Right hindlimb (tissue), 1 donor: ENCODE measurements at regions not wholly inside any gene's neighbourhood (a gene's known extent, or its start where the extent isn't known, plus 50 kb on each side); places are given as distances from the start of the nearest gene placed in this dataset.
"Not testable (repeated sequence)": the region's sequence is repeated elsewhere in the genome, so short reads cannot be mapped to it uniquely, and the experiment has no call there.

Source experiments
- DNase-seq: peaks from one replicate; pipeline ENCODE4 v3.0.0-alpha.2; 2018

DNA sequence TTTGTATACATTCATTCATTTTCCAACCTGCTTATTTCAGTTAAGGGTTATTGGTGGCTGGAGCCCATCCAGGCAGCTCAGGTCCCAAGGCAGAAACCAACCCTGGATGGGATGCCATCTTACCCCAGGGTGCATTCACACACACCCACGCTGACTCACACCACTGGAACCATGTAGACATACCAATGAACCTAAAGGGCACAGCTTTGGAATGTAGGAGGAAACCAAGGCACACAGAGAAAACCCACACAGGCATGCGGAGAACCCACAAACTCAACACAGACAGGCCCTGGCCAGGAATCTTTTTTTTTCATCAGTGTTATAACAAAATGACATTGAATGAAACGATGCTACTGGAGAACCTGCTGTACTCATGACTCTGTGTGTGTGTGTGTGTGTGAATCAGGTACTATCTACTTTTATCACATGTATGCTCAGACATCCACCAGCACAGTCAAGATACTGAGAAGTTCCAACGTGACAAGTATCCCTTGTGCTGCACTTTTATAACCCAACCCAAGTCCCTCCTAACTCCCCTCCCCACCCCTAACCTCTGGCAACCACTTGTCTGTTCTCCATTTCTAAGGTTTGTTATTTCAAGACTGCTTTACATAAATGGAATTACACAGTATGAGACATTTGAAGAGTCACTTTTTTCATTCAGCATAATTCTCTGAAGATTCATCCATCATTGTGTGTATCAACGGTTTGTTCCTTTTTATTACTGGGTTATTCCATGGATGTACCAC is 286.8 kb upstream of the PLD5 start:
- DNase-seq = no peak

DNA sequence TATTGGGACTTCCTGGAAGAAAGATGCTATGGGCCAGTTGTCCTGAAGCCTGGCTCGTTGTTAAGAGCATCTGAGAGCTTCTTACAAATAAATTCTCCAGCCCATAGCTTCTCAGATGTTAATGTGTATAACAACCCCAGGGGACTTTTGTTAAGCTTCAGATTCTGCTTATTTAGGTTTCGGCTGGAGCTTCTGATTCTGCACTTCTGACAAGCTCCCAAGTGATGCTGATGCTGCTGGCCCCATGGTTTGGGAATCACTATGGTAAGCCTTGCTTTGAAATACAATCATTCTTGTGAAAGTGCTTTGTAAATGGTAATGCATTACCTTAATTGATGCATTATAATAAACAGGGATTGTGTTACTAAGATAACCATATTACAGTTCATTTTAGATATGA is 281.8 kb upstream of the PLD5 start:
- DNase-seq = no peak

DNA sequence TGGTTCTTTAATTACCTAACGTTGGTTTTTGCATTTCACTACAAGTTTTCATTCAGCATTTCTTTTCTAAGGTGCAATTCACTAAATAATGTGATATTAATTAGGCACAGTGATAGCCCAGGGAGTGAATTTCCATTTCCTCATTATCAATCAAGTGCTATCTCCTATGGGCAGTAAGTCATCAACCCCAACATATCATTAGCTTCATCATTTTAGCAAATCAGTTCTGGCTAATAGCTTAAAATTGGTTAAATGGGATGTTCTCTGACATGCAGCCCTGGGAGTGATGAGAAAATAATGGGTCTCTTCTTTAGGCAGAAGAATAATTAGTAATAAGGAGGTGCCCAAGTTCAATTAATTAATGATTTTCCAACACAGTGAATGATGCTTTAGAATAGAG is 280.9 kb upstream of the PLD5 start:
- DNase-seq = not testable (repeated sequence)

DNA sequence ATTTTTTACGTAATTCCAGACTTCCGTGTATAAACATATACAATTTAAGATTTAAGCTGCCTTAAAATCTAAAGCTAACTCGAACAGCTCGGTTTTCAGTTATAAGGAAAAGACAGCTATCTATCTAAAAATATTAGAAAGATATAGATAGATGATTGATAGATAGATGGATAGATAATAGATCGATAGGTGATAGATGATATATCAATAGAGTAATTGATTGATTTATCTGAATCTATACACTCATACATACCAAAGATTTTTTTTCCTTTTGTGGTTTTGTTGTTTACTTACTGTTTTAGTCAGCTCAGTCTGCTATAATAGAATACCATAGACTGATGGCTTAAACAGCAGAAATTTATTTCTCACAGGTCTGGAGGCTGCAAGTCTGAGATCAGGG is 278.5 kb upstream of the PLD5 start:
- DNase-seq = no peak

DNA sequence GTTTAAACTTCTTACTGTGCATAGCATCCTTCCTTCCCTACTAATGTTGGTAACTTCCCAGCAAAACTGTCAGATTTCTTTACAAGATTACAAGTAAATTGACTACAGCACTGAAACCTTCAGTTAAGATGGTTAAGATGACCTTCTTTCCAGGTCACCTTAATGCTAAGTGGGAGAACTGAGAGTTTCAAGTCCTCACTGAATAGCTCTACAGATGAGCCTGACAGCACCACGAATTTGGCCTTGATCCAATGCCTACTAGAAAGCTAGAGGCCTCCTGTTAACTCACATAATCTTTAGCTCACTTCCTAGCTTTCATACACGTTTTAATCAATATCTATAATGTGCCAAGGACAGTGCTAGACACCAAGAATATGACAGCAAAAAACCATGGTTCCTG is 276.0 kb upstream of the PLD5 start:
- no peak for DNase-seq

DNA sequence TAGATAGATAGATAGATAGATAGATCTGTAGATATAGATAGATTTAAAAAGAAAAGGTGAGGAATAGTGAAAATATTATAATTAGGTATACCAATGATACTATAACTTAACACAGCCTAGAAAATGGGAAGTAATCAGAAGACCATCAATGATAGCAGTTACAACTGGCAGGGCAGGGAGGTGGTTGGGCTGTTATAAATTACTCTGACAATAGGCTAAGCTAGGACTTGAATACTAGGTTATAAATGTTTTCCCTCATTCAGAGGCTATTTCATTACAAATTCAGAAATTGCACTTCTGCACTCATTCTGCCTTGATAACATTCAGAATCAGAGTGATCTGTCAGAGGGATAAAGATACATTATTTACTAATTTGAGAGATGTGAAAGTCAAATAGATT is 273.4 kb upstream of the PLD5 start:
- DNase-seq = no peak

DNA sequence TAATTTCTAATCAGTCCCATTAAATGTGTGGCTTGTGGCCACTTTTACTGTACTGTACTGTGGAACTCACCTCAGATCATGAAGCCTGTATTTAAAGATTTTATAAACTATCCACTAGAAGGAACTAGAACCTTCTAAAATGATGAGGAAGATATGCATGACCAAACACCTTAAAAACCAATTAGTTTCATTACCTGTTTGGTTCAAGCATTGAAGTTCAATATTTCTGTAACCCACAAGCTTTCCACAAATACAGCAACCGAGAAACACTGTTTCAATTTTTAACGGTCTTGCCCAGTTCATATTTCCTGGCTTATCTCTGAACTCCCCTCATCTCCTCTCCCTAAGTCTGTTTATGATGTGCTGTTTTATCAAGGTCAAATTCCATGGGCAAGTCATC is 264.3 kb upstream of the PLD5 start:
- DNase-seq = no peak

DNA sequence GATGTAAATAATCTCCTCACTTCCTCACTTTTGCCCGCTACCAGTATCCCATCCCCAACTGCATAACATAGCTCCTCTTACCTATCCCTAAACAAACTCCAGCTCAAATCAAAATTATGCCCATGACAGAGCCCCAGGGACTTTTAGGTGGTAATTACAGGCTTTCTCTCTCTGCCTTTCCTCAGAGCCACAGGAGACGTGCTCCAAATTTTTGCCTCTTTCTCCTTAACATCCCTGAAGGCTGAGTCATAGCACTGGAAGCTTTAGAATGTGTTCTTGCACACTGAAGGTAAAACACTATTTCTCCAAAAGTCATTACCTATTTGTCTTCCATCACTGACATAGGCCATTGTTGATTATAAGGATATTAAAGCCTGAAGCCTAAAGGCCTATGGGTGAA is 263.5 kb upstream of the PLD5 start:
- no peak for DNase-seq

DNA sequence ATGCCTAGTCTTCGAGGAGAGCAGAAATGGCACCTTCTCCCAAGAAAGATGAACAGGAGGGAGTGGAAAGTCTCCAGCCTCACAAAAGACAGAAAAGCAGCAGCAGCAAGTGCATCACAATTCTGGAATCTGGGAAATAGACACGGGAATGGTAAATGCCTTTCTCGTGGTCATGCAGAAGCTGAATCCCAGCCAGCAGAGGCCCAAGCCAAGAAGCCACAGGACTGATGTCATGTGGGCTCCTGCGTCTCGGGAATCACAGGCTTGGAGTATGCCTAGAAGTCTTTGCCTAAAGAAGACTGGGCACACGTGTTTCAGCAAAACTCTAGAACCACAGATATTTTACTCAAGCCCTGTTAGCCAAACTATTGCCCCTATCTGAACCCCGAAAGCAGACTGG is 260.3 kb upstream of the PLD5 start:
- no peak for DNase-seq

DNA sequence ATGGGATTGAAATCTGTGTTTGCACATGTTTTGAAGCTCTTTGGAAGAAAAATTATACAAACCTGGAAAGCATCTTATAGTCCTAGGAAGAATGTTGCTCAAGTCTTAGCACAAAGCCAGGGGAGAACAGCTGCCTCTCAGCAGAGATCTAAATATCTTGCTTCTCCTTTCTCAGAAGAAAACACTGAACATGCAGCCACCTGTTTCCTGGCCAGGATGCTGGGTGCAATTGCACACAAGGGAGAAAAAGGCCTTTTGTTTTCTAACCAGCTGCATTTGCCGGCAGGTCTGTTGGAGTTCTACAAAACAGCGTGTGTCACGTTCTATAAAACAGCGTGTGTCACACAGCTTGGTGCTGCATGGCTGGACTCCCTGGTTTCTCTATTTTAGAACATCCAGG is 259.6 kb upstream of the PLD5 start:
- DNase-seq = peak; percentile 50

DNA sequence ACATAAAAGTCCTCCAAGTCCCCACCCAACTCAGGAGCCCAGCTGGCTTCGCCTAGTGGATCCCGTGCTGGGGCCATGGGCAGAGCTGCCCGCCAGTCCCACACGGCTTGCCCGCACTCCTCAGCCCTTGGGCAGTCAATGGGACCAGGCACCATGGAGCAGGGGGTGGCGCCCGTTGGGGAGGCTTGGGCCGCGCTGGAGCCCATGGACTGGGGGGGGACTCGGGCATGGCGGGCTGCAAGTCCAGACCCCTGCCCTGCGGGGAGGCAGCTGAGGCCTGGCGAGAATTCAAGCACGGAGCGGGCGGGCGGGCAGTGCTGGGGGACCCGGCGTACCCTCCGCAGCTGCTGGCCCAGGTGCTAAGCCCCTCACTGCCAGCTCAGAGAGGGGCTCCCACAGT is 249.8 kb upstream of the PLD5 start:
- DNase-seq = no peak

DNA sequence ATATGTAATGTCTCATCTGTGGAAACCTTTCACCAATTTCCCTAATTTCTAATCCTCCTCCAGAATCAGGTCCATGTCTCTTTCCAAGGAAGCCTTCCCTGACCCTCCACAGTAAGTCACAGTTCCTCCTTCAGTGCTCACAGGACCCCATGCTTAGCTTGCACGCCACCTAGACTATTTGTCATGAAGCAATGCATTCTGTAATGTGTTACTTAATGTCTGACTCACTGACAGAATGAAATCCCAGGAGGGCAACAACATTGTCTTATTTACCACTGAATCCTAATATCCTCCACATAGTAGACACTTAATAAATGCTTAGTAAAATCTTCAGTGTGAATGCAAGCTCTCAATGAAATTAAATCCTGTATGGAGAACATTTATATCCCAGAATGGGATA is 245.9 kb upstream of the PLD5 start:
- DNase-seq = no peak

DNA sequence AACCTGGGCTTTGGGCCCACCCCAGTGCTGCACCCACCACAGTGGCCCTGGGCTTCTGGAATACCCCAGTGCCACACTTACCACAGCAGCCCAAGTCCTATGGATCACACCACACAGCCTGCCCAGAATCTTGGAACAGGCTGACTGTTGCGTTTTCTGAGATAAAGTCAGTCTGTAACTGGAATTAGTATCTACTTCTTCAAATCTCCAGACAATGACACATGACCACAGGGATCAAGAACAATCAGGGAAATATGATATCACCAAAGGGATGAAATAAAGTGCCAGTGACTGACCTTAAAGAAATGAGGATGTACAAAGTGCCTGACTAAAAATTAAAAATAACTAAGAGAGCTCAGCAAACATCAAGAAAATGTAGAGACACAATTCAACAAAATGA is 239.7 kb upstream of the PLD5 start:
- DNase-seq = no peak

DNA sequence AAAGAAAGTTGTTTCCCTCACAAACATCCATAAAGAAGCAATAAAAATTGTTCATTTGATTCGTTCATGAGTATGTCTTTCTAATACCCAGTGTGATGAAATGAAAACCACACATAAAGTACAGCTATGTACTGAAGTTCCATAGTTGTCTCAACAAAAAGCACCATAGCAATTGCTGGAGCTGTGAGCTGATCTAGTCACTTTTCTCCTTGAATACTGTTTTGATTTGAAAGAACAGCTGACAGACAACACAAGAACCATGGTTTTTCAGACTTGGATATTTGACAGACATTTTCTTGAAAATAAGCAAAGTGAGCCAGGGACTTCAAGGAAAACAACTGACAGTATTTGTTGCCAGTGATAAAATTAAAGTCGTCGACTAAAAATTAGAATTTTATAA is 237.1 kb upstream of the PLD5 start:
- DNase-seq = no peak

DNA sequence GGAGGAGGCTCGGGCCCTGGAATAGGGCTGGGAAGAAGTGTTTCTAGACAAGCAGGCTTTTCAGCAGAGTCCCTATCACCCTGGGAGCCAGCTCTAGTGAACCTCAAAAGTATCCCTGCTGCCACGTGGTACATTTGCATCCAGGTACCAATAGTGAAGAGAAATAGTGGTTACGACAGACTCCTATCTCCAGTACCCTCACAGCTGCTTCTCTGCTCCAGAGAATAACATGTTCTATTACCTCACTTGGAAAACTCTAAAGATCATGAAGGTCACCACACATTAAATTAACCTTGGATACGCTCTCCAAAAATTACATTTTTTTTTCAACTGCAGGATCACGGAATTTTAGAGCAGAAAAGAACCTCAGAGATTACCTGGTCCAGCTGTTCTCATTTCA is 230.4 kb upstream of the PLD5 start:
- no peak for DNase-seq

DNA sequence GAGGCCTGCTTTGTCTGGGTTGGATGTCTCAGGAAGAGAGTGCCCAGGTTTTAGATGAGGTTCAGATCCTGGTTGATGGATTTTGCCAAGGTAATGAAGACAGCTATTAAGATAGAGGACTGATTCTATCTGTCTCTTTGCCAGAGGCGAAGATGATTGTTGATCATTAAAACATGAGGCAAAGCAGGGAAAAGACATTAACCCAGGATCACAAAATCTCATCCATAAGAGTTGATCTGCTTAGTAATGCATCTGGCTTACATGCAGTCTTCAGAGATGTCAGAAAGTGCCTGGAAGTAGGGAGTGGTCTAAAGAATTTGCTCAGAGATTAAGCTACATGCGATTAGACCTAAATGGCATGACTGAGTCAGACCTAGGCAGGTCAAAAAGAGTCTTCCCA is 229.6 kb upstream of the PLD5 start:
- no peak for DNase-seq

DNA sequence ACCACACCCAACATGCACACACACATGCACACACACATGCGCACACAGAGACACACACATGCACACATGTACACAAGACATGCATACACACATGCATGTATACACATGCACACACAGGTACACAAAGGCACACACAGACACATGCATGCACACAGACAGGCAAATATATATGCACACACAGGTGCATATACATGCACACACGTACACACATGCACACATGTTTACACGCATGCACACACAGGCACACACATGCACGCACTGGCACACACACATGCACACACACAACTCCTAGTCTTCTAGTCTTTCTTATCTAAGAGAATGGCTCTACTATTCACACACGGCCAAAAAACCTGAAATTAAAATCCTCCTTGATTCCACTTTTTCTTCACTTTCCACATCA is 222.7 kb upstream of the PLD5 start:
- DNase-seq = no peak

DNA sequence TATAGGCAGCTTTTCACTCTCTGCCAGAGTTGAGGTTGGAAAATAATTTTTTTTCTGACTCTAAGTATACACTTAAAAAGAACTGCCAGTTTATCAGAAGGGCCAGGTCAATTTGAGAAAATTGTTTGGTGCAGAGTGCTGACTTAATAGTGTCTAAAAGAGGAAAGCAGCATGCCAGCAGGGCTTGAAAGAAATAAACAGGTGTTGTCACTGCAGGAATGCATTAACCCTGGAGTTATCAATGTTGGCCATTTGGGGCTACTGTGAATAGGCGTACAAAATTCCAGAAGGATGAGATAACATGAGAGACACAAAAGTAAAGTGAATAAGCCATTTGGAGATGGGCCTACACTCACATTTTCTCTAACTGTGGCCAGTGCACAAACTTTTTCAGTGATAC is 220.6 kb upstream of the PLD5 start:
- peak; percentile 36 for DNase-seq

DNA sequence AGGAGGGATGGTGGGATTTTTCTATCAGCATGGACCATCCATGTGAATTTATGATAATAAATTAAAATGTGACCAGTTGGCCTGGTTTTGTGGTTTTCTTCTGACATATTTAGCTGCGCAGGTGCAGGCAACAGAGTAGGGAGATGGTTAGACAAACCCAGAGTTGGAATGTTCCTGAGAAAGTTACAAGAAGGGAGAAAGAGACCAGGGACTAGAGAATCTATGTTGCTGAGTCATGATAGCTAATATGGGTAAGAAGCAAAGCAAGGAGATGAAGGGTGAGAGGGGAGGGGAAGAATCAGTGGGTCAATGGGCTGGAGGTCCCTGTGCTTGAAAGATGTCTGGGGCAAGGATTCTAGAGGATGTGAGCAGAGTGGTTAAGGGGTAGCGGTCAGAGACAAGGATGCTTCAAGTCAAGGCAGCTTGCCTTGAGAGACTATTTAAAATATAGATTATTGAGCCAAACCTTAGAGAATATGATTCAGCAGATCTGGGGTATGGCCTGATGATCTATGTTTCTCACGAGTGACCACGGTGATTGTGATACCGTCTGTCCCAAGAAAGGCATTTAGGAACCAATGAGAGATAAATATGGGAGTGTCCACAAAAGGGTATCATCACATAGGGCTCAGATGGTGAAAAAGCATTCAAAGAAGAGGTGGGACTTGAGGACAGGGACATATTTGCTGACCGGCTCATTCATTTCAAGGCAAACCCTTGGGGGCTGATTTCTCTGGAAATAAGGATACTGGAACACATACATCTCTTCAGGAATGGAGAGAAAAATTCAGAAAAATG is 219.7 kb upstream of the PLD5 start:
- no peak for DNase-seq

DNA sequence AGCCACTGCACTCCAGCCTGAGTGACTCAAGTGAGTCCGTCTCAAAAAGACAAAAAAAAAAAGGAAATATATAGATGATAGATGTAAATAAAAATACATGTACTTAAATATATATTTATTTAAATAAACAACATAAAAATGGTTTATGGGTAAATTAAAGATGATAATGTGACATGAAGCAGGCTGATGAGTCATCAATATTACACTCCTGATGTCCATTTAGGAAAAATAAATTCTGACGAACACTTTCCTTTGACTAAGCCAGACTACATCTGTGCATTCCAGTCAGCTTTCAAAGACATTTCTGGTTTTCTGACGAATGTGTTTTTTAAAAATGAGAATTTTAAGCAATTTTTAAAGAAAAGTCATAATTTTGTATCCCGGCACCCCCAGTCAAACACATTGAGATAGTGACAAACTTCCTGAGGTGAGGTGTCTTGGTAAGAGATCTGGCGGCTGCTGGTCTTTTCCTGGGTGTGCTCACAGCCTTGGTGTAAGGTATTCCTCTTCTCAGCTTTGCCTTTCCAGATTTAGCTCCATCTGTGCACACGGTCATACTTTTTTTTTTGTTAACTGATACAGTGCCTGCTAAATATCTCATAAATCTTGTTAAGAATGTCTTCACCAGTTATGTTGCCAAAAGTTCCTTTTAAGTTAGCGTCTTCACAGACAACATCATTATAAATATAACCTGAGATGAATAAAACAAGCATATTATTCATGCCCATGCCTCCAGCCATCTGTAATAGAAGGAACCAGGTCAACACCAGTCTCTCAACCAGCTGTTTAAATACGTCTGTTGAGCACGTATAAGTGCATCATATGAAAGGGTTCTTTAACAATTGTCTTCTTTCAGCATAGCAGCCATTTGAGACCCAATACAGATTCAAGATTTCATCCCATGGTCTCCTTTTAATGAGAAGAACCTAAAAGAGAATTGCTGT is 214.5 kb upstream of the PLD5 start:
- DNase-seq = no peak

DNA sequence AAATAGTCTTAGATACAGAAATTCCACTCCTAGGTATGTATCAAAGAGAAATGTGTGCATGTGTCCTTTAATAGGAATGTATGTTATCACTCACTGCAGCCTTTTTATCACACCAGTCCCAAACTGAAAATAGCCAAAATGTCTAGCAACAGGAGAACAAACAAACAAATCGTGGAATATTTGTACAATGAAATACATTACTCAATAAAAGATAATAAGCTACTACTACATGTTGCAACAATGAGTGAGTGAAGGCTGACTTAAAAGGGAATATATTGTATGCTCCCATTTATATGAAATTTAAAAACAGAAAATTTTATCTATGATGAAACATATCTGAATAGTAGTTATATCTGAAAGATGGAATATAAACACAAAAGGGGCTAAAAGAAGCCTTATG is 212.1 kb upstream of the PLD5 start:
- DNase-seq = no peak

DNA sequence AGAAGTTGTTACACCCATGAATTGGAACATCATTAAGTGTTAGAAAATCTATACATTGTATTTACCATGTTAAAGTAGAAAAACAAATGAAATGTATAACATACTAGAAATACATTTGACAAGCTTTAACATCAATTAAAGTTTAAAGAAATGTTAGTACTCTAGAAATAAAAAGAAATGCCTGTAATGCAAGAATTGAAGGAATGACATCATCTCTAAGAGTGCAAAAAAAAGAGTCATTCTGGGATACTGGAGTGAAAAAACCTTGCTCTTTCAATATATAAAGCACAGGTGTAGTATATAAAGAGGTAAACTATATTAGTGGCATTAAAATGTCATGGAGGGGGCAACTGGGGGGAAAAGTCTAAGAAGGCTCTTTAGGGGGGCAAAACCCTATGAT is 210.8 kb upstream of the PLD5 start:
- DNase-seq = no peak

DNA sequence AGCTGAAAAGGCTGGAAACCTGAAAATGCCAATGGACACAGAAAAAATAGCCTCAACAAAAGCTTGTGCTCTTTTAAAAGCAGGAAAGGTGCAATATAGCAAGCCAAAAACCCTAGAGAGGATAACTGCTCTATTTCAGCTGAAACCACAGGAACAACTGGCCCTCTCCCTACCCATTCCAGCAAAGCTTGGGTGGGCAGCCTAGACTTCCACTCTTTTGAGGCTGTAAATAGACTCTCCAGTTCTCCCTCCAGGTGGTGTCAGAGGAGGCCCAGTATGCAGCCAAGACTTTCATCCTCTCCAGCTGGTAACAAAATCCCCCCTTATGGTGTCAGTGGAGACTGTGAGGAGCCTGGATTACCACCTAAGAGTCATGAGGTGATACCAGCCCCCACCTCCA is 206.9 kb upstream of the PLD5 start:
- DNase-seq = no peak

DNA sequence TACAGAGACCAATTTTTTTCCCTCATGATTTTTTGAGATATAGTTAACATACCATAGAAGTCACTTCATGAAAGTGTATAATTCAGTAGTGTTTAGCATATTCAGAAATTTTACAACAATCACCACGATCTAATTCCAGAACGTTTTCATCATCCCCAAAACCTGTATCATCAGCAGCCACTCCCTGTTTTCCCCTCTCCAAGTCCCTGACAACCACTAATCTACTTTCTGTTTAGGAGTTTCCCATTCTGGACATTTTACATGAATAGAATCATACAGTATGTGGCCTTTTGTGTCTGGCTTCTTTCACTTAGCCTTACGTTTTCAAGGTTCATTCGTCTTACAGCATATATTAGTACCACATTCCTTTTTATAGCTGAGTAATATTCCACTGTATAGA is 204.2 kb upstream of the PLD5 start:
- no peak for DNase-seq
